Head of caudate nucleus (tissue), 42 donors: ENCODE measurements at regions not wholly inside any gene's neighbourhood (a gene's known extent, or its start where the extent isn't known, plus 50 kb on each side); places are given as distances from the start of the nearest gene placed in this dataset.
A peak's percentile ranks its signal among the peaks of the same experiment; 100 is the strongest.
"Not testable (repeated sequence)": the region's sequence is repeated elsewhere in the genome, so short reads cannot be mapped to it uniquely, and the experiment has no call there.

Experiments
- DNase-seq, 42 donors: peaks; one replicate each; pipeline versions ENCODE4 v3.0.0 to v3.0.0-alpha.2; 2020 to 2021; ENCODE audit warnings: mixed read lengths in 7 of 42
- intact Hi-C: fragments of 100-400 bp; cut with DNase I; formaldehyde crosslinking; loops from one replicate; pipeline ENCODE4 v1.15.0; 2022

GRCh38 chr6:97513260-97513659 lies 230.2 kb upstream of the MMS22L start:
- DNase-seq, intact Hi-C loops: not testable (repeated sequence)

GRCh38 chr6:97524811-97525210 lies 241.8 kb upstream of the MMS22L start:
- intact Hi-C loops: no loop called here
- peak in 40 of 42 donors; percentile 3 to 63 (median 29) for DNase-seq

DNA sequence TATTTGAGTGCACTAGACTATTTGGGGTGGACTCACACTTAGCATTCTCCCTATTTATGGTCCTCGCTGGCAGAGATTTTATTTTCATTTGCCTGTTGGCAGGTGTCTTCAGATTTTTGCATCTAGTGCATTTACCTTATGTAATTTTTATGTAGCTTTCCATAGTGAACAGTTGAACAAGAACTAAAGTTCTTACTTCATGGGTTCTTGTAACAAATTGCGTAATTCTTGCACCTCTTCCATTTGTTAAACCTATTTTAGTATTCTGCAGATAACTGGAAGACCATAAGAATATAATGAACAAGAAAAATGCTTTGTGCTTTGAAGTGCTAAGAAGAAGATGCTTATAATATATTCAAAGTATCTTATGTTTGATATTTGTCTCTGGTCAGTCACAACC lies 252.8 kb upstream of the MMS22L start:
- intact Hi-C loops: no loop called here
- no peak for DNase-seq

GRCh38 chr6:97548354-97548753 lies 265.3 kb upstream of the MMS22L start:
- DNase-seq: no peak
- intact Hi-C loops: no loop called here

- intact Hi-C loops: no loop called here
- DNase-seq: no peak
Measured at GRCh38 chr6:97557355-97557754, 274.3 kb upstream of the MMS22L start.

DNA sequence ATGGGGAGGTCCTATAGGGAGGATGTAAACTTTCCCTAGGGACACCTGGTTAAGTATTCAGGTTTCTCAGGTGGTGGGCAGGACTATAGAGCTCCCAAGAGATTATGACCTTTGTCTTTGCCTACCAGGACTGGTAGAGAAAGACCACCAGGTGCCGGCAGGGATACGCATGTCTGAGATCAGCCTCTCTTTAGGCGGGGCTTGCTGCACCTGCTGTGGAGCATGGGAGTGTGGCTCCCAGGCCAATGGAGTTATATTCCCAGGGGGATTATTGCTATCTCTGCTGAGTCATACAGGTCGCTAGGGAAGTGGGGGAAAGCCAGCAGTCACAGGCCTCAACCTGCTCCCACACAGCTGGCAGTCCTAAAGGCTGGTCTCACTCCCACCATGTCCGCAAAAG lies 280.5 kb upstream of the MMS22L start:
- intact Hi-C loops: no loop called here
- DNase-seq: no peak

- intact Hi-C loops: no loop called here
- no peak for DNase-seq
Measured at GRCh38 chr6:97572943-97573342, 289.9 kb upstream of the MMS22L start.

DNA sequence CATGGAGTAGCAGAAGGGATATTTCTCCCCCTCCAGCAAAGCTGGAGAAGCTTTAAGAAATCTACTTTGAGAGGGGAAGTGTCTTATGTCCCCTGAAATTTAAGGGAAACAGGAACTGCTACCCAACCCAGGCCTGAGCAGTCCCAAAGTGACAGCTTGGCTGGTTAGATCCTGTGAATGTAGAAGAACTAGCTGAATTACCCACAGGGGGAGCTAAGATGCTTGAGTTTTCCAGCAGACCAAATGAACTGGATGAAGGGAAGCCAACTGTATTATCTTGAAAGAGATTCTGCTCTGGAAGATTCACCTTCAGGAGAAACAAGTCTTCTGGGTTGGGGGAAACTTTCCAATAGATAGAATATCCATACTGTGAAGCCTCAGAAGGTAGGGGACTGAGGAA lies 303.3 kb upstream of the MMS22L start:
- intact Hi-C loops: no loop called here

GRCh38 chr6:97591955-97592354 lies 308.9 kb upstream of the MMS22L start:
- DNase-seq: no peak
- intact Hi-C loops: no loop called here

More for the DNA sequence above, 303.3 kb upstream of the MMS22L start:
- DNase-seq: peak in 14 of 42 donors; percentile 4 to 62 (median 16)

DNA sequence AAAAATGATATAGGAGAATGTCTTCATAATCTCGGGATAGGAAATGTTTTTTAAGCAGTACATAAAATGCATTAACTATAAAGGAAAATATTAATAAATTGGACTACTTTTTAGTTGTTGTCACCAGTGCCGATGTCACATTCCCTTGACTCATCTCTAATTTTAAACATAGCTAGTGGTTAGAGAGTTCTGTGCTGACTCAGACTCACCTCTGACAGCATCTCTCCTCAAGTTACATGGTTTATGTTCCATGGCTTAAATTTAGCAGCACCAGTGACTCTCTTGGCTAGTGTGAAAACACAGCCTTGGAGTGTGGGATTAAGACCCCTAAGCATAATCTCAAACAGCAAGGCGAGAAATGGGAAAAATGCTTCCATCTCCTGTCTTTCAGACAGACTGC lies 311.8 kb upstream of the MMS22L start:
- peak in 18 of 42 donors; percentile 1 to 63 (median 16) for DNase-seq
- intact Hi-C loops: no loop called here

DNA sequence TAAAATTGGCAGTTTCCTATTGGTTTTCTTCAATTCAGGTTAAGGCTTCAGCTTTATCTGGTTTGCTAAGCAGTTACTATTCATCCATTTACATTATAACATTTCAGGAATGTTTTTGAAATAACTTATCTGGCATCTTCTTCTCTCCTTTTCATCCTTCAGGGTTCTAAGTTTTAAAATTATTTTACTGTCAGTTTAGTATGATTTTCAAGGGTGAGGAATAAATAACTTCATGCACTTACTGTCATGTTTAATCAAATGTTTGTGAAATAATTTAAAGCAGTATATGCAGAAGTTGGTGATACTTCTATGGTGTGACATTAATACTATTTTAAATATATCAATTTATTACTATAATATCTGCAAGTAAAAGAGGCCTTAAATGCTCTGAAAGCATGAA lies 338.1 kb upstream of the MMS22L start:
- no peak for DNase-seq
- intact Hi-C loops: no loop called here

GRCh38 chr6:97626671-97627441 lies 343.8 kb upstream of the MMS22L start:
- DNase-seq: peak in 31 of 42 donors; percentile 4 to 67 (median 26)
- intact Hi-C loops: no loop called here

GRCh38 chr6:97629180-97629579 lies 346.2 kb upstream of the MMS22L start:
- peak in 17 of 42 donors; percentile 2 to 50 (median 13) for DNase-seq
- intact Hi-C loops: no loop called here

GRCh38 chr6:97630604-97631003 lies 347.6 kb upstream of the MMS22L start:
- intact Hi-C loops: no loop called here
- DNase-seq: no peak

GRCh38 chr6:97632341-97632740 lies 349.3 kb upstream of the MMS22L start:
- DNase-seq: no peak
- intact Hi-C loops: no loop called here

GRCh38 chr6:97639702-97640101 lies 356.7 kb upstream of the MMS22L start:
- DNase-seq: no peak
- intact Hi-C loops: no loop called here

- intact Hi-C loops: no loop called here
- DNase-seq: no peak
Measured at GRCh38 chr6:97644353-97644752, 361.3 kb upstream of the MMS22L start.

DNA sequence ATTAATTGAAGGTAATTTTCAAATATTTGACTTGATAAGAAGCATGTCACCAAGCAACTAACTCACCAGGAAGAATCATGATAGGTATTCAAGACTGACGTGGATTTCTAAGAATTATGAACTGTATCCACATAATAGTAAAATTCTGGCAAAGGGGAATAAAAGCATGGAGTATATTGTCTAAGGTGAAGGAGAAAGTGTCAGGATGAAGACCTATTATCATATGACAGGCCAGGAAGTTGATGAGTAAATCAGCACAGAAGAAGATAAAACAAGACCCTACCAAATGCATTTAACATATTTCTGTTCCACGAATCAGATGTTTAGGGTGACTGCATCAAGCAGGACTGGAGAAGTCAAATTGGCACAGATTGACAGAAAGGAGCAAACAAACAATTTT lies 362.7 kb upstream of the MMS22L start:
- intact Hi-C loops: no loop called here
- DNase-seq: no peak

GRCh38 chr6:97653076-97653475 lies 370.1 kb upstream of the MMS22L start:
- intact Hi-C loops: no loop called here
- no peak for DNase-seq

GRCh38 chr6:97653517-97653916 lies 370.5 kb upstream of the MMS22L start:
- no peak for DNase-seq
- intact Hi-C loops: no loop called here

DNA sequence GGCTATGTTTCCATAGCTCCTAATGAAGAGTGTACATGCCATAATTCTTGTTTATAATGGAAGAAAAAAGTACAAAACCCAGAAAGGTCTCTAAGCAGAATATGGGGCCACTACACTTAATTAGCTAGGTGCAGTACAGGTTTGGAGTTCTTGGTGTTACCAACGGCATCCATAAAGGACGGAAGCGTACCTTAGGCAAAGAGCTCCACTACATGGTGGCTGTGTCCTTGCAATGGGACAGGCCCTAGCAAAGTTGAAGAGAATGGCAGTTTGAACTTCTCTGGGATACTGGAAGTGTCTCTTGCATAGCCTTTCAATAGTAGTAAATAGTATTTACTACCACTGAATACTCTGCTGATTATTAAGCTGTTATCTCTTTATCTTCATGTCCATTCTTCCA lies 371.7 kb upstream of the MMS22L start:
- DNase-seq: no peak
- intact Hi-C loops: no loop called here
